HG02943 (cell line): ENCODE measurements at regions not wholly inside any gene's neighbourhood (a gene's known extent, or its start where the extent isn't known, plus 50 kb on each side); places are given as distances from the start of the nearest gene placed in this dataset.

Experiments used
- ATAC-seq: cut with Tn5 transposase; IDR thresholded peaks from one replicate; pipeline ENCODE4 v1.9.1; 2021; ENCODE audit warnings: mild to moderate bottlenecking, low read depth, moderate library complexity; ENCODE audit not compliant: unreplicated experiment

DNA sequence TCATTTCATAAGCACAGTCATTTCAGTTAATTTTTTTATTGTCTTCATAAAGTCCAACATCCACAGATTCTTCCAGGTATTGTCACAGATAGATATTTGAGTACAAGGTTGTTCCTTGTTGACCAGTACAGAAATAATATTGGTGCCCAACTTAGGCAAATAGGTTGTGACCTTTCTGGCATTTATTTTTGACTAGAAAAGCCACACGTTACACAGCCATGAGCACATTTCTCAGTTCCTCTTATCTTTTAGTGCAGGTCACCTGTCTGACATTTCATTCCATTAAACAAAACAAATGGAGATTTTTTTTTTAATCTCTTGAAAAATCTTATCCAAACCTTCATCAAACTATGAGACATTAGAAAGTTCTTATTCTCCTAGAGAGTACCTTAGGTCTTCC lies 428.8 kb downstream of the ZNF521 start:
- ATAC-seq: peak; percentile 80

- no peak for ATAC-seq
These were observed 427.8 kb downstream of the ZNF521 start for GRCh38 chr18:24924066-24924716.

DNA sequence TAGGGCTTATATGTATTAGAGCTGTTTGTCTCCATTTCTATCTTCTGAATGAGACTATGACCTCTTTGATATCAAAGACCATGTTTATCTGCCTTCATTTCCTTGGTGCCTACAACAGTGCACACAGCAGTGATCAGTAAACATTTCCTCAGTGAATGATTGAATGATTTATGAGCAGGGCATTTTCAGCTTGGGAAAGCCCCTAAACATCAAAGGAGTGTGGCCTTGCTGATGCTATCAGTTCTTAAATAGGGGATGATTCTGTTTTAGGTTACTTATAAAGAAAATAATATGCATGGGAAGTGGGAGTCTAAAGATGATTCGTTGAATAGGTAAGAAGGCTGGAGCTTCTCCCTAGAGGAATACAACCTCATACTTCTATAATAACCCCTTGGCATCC lies 425.3 kb downstream of the ZNF521 start:
- ATAC-seq: no peak

GRCh38 chr18:24928301-24928878 lies 423.6 kb downstream of the ZNF521 start:
- no peak for ATAC-seq

DNA sequence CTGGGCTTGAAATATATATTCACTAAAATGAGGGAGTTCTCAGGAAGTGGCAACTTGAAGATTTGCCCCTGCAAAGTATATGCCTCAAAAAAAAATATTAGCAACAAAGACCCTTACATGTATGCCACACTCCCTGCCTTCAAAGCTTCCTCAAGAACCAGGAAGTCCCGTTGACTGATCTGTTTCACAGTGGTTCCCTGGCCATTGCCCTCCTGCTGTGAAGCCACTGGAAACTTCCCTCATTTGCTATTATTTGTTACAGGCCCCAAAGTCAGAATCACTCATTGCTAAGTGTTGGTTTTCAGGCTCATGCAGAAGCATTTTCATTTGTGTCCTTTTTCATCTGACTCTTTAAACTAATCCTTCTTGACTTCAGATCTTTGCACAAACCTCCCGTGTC lies 421.5 kb downstream of the ZNF521 start:
- no peak for ATAC-seq

DNA sequence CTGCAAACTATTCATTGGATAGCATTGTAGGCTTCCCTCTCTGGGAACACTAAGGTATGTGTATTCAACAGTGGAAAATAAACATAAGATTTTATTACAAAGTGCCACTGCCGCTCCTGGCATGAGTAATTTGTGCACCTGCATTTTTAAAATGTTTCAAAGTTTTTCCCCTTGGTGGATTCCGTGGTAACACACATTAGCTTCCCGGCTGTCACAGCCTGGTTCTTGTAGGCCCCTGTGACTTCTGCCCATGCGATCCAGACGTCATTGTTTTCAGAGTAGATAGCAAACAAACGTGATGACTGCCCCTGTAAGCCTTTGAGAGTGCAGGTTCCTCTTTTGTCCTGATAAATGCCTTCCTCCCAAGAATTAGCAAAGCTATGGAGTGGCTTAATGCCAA lies 421.0 kb downstream of the ZNF521 start:
- no peak for ATAC-seq

GRCh38 chr18:24933345-24933744 lies 418.6 kb downstream of the ZNF521 start:
- ATAC-seq: no peak

GRCh38 chr18:24934258-24934932 lies 417.6 kb downstream of the ZNF521 start:
- ATAC-seq: no peak

- no peak for ATAC-seq
These were observed 417.0 kb downstream of the ZNF521 start for GRCh38 chr18:24935008-24935407.

DNA sequence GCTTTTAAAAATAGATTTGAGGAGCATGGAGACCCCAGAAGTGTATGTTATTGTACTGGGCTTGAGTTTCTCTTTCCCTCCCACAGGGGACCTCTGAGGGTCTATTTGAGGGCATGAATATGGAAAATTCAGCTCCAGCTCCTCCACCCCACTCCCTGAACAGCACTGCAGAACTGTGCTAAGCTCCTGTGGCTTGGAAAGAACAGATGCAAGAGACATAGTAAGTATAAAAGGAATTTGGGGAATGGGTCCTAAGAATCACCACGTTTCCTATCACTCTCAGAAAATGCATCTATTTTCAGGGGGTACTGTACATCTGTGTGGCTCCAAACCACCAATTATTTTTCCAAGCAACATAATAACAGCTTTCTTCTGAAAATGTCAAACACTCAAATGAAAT lies 416.1 kb downstream of the ZNF521 start:
- ATAC-seq: no peak

GRCh38 chr18:24936691-24937090 lies 415.3 kb downstream of the ZNF521 start:
- no peak for ATAC-seq

GRCh38 chr18:24937639-24938275 lies 414.2 kb downstream of the ZNF521 start:
- no peak for ATAC-seq

- ATAC-seq: no peak
These were observed 411.6 kb downstream of the ZNF521 start for GRCh38 chr18:24940416-24940815.

DNA sequence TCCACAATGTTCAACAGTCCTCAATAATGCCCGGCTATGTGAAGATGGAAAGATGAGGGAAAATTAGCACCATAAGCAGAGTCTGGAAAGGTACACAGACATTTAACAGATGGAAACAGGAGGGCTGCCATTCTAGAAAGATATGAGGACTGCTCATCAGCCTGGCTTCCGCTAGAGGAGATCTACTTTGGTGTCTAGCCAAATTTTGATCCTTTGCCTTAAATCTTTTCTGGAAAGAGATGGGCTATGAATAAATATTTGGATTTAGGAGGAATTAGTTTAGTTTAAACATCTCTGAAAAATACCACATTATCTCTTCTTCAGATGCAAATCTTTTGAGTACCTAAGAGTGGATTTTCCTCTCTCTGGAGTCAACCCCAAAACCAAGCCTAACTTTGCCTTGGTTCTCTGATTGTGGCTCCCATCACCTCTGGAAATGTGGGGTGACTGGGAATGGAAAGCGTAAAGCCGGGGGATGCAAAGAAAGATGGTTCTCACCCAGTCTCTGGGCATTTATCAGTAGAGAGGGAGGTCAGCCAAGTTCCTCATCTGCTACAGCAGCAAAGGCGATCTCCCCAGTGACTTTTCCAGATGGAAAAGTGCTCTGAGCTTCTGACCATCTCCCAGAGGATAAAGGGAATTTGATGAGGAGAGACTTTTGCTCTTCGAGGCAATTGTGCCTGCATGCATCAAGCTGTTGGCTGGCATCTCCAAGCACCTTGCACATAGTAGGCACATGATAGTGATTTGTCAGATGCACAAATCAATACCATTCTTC lies 410.6 kb downstream of the ZNF521 start:
- no peak for ATAC-seq

DNA sequence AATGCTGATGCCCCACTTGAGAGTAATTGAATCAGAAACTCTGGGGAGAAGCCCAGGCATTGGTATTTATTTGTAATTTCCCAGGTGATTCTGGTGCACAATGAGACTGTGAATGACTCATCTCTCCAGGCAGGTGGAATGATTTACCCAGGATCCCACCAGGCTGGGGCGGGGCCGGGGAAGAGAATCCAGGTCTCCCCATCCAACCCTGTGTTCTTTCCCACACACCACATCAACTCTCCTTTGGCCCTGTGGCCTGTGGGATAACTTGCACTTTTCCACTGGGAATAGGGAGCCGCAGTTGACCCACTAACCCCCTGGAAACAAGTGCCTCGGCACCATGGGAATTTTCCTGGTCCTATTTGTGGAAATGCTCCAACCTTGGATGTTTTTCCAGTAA lies 409.8 kb downstream of the ZNF521 start:
- no peak for ATAC-seq

- no peak for ATAC-seq
These were observed 404.3 kb downstream of the ZNF521 start for GRCh38 chr18:24947521-24948305.

DNA sequence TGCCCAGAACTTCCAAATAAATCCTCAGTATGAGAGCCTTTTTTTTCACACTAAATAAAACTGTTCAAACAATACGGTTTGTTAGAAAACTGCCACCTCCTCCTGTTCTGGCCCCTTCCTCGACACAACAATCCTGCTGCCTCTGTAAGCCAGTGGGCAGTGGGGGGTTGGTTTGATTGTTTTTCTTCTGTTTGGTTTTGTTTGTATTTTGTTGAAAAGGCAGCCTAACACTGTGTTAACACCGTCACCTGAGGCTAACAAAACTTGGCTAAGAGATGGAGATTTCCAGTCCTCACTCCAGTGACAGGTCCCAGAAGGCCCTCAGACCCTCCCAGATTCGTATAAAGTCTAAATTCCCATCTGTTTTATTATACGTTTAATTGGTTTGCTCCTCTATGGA lies 402.1 kb downstream of the ZNF521 start:
- ATAC-seq: no peak

DNA sequence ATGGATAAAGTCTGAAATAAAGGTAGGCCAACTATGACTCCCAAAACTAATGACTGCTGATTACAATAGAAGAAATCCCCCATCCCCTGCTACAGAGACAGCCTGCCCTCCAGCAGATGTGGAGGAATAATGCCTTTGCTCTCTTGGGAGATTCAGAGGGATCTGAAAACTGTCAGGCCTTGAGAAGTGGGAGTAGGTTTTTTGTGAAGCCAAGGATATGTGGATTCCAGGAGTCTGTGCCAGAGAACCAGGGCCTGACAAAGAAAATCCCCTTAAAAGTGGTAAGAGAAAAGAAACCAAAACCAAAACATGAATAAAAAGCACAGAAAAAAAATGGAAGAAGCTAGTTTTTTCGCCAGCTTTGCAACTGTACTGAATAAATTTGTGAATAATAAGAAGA lies 397.6 kb downstream of the ZNF521 start:
- no peak for ATAC-seq

DNA sequence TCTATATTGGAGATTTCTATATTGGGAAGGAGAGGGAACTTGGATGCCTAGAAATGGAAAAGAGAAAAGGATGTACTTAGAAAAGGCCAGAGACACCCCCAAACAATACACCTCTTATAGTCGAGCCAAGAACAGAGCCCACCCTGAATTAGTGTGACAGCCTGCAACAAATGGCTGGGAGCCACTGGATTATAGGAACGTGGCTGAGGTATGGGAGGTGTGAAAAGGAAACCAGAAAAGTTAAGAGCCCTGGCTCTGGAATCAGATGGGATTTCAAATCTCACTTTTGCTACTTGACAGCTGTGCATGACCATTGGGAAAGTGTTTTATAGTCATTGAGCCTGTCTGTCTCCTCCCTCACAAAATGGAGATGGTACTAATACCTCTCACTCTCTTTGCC lies 394.0 kb downstream of the ZNF521 start:
- ATAC-seq: no peak

GRCh38 chr18:24959051-24959476 lies 392.9 kb downstream of the ZNF521 start:
- no peak for ATAC-seq
